ENCODE measurements at regions not wholly inside any gene's neighbourhood (a gene's known extent, or its start where the extent isn't known, plus 50 kb on each side); places are given as distances from the start of the nearest gene placed in this dataset.
"Not testable (repeated sequence)": the region's sequence is repeated elsewhere in the genome, so short reads cannot be mapped to it uniquely, and the experiment has no call there.

DNA sequence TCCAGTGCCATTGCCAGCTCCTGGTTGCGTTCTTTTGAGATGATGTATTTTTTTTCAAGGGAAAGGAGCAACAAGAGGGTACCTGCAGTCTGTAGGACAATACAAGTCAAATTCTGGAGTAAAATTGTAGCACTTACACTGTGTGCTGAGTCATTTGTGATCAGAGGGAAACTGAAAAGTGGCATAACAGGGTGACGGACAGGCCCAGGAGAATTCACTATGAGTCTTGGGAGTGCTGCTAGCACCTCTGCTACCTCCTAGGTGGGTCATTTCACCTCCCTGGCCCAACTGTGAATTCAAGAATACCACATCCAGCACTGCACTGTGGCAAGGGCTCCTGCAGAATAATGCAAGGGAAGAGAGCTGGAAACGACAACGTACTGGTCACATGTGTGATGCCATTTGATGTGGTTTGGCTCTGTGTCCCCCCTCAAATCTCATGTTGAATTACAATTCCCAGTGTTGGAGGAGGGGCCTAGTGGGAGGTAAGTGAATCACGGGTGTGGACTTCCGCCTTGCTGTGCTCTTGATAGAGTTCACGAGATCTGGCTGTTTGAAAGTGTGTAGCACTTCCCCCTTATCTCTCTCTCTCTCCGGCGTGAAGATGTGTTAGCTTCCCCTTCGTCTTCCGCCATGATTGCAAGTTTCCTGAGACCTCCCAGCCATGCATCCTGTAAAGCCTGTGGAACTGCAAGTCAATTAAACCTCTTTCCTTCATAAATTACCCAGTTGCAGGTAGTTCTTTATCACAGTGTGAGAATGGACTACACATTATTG lies 261.0 kb downstream of the BCL2L11 start:
- not testable (repeated sequence) for H3K9me3 ChIP-seq, H3K4me3 ChIP-seq, H3K4me1 ChIP-seq, H3K36me3 ChIP-seq, H3K27me3 ChIP-seq, H3K27ac ChIP-seq, ATAC-seq
- WGBS, 2 donors (ENCODE audit: low coverage in 1 of 2) = 100% methylated on average over 1 of the region's 11 CpGs

GRCh38 chr2:111382507-111382906 lies 261.8 kb downstream of the BCL2L11 start:
- H3K27me3 ChIP-seq, ATAC-seq, H3K4me1 ChIP-seq, H3K9me3 ChIP-seq, H3K36me3 ChIP-seq, H3K4me3 ChIP-seq, H3K27ac ChIP-seq: not testable (repeated sequence)
- 100% methylated on average over 2 of the region's 3 CpGs; no CpG with 5 or more reads in 1 of the 2 donors for WGBS, 2 donors (ENCODE audit: low coverage in 1 of 2)

DNA sequence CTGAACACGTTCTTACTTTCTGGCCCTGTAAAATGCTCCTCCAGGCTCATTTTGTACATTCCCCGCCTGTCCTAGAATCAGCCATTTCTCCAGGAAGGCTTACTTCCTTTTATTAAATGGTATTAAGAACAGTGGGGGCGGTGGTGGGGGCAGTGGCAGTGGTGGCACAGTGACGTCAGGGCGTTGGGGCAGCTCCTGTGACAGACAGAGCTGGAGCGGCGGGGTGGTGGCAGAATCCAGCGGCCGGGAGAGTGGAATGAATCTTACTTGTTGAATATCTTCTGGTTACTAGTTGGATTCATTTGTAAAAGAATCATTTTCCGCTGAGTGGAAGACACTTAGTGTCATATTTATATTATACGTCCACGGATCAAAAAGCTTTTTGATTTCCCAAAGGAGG lies 262.6 kb downstream of the BCL2L11 start:
- ATAC-seq, H3K4me3 ChIP-seq, H3K9me3 ChIP-seq, H3K27me3 ChIP-seq, H3K4me1 ChIP-seq, H3K27ac ChIP-seq, H3K36me3 ChIP-seq: not testable (repeated sequence)
- WGBS, 2 donors (ENCODE audit: low coverage in 1 of 2) = 81 to 96% methylated on average over 3 to 8 of the region's 12 CpGs

GRCh38 chr2:111385226-111385957 lies 264.7 kb downstream of the BCL2L11 start:
- 86 to 100% methylated on average over 3 to 5 of the region's 8 CpGs for WGBS, 2 donors (ENCODE audit: low coverage in 1 of 2)
- H3K27ac ChIP-seq, H3K36me3 ChIP-seq, H3K27me3 ChIP-seq, ATAC-seq, H3K9me3 ChIP-seq, H3K4me3 ChIP-seq, H3K4me1 ChIP-seq: not testable (repeated sequence)

GRCh38 chr2:111390605-111391004 lies 269.9 kb downstream of the BCL2L11 start:
- not testable (repeated sequence) for H3K36me3 ChIP-seq, H3K27me3 ChIP-seq, H3K27ac ChIP-seq, H3K9me3 ChIP-seq, H3K4me1 ChIP-seq, ATAC-seq, H3K4me3 ChIP-seq
- WGBS, 2 donors (ENCODE audit: low coverage in 1 of 2) = no CpG with 5 or more reads among the region's 2 CpGs

GRCh38 chr2:111395350-111396128 lies 274.8 kb downstream of the BCL2L11 start:
- not testable (repeated sequence) for H3K27ac ChIP-seq, H3K4me3 ChIP-seq, H3K9me3 ChIP-seq, H3K27me3 ChIP-seq, H3K4me1 ChIP-seq, H3K36me3 ChIP-seq, ATAC-seq
- WGBS, 2 donors (ENCODE audit: low coverage in 1 of 2) = 17 to 40% methylated on average over 1 of the region's 10 CpGs

DNA sequence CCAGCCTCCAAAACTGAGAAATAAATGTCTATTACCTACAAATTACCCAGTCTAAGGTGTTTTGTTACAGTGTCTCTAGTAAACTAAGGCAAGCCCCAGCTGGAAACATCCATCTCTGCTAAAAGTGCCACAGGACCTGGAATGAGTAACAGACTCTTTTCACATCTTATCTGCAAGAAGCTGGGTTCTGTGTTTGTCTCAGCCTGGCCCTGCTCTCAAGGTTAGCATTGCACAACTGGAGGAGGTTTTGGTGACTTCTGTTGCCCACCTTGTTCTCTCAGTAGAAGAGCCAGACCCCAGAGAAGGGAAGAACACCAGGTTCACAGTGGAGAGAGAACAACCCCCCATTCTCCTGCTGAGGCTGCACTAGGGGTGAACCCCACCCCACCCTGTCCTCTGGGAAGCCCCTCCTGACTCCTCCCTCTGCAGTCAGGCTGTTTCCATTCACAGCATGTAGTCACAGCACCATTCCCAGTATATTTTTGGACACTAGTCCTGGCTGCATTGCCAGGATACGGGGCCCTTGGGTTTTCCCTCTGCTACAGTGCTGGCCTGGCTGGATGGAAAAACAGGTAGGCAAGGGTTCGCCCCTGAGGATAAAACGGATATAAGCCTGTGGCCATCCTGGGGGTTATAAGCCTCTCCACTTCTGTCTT lies 280.0 kb downstream of the BCL2L11 start:
- H3K4me3 ChIP-seq, H3K4me1 ChIP-seq, H3K36me3 ChIP-seq, H3K27ac ChIP-seq, H3K27me3 ChIP-seq, ATAC-seq, H3K9me3 ChIP-seq: not testable (repeated sequence)
- WGBS, 2 donors (ENCODE audit: low coverage in 1 of 2) = 100% methylated on average over 1 of the region's 3 CpGs; no CpG with 5 or more reads in 1 of the 2 donors

DNA sequence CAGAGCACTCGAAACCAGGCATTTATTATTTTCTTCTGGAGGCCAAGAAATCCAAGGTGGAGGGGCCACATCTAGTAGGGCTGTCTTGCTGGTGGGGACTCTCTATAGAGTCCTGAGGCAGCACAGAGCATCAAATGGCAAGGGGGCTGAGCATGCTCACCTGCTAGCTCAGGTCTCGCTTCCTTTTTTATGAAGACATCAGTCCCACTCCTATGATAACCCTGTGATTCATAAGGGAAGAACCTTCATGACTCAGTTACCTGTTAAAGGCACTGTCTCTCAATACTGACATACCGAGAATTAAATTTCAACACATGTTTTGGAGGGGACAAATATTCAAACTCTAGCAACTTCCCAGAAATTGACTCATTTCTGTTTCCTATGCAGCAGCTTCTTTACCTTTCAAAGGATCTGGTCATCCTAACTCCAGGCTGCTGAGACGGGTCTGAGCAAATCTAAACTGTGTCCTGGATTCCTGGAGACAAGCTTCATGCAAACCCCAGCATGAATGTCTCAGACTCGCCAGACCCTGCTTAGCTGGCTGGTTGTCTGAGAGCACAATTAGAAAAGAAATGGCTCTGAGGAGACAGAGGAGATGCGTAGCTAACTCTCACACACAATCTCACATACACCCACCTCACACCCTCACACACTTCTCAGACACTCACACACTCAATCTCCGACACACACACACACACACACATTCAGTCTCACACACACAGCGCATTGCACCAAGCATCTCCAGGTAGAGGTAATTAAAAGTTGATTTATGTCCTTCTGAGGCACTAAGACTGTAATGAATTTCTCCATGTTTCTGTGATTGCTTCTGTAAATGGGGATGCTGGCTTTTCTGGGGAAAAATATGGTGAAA lies 280.8 kb downstream of the BCL2L11 start:
- not testable (repeated sequence) for H3K27me3 ChIP-seq, H3K27ac ChIP-seq, H3K36me3 ChIP-seq, H3K9me3 ChIP-seq, ATAC-seq, H3K4me1 ChIP-seq, H3K4me3 ChIP-seq
- no CpG with 5 or more reads among the region's 8 CpGs for WGBS, 2 donors (ENCODE audit: low coverage in 1 of 2)

DNA sequence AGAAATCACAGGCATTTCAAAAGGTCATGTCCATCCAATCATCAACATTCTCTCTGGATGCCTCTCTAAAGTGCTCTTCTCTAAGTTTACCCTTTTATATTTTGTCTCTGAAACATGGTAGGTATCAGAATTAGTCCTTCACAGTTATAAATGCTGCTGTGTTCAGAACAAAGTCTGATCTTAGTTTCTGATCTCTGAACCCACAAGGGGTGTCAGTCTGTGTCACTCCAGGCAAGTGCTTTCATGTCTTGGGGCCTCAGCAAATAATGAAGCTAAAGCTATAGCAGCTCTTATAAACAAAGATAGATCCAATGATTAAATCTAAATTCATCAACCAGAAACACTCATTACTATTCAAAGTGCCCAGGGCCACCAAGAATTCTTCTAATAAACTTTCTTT lies 281.7 kb downstream of the BCL2L11 start:
- not testable (repeated sequence) for H3K36me3 ChIP-seq, H3K9me3 ChIP-seq, H3K4me1 ChIP-seq, H3K4me3 ChIP-seq, ATAC-seq, H3K27ac ChIP-seq, H3K27me3 ChIP-seq

DNA sequence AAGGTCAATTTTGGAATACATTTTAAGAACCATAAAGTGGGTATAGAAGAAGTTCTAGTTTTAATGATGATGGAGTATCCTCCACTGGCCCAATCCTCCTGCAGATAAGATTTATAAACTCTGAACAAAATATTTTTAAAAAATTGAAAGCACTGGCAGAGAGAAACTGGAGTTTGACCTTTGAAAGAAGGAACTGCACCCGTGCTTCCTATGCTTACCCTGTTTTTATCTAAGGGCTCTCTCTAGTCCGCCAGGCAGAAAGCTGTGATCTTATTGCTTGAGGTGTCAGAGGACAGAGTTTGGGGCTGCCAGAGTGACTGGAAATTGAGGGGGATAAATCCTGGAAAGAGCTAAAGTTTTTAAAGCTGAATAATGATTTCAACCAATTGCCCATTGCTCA lies 282.6 kb downstream of the BCL2L11 start:
- H3K4me1 ChIP-seq, H3K27me3 ChIP-seq, H3K36me3 ChIP-seq, H3K27ac ChIP-seq, ATAC-seq, H3K9me3 ChIP-seq, H3K4me3 ChIP-seq: not testable (repeated sequence)
- 44 to 50% methylated on average over 1 of the region's 2 CpGs for WGBS, 2 donors (ENCODE audit: low coverage in 1 of 2)

DNA sequence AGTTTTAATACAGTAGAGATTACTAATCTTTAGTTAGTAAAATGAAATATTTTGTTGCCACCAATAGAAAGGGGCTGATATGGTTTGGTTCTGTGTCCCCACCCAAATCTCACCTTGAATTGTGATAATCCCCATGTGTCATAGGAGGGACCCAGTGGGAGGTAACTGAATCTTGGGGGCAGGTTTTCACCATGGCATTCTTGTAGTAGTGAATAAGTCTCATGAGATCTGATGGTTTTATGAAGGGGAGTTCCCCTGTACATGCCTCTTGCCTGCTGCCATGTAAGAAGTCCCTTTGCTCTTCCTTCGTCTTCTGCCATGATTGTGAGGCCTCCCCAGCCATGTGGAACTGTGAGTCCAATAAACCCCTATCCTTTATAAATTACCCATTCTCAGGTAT lies 285.9 kb downstream of the BCL2L11 start:
- H3K36me3 ChIP-seq, H3K4me1 ChIP-seq, H3K27me3 ChIP-seq, H3K27ac ChIP-seq, ATAC-seq, H3K4me3 ChIP-seq, H3K9me3 ChIP-seq: not testable (repeated sequence)
- WGBS, 2 donors (ENCODE audit: low coverage in 1 of 2) = no CpG with 5 or more reads among the region's 1 CpG

GRCh38 chr2:111407632-111408194 lies 287.0 kb downstream of the BCL2L11 start:
- H3K36me3 ChIP-seq, H3K4me3 ChIP-seq, H3K4me1 ChIP-seq, H3K27ac ChIP-seq, H3K9me3 ChIP-seq, ATAC-seq, H3K27me3 ChIP-seq: not testable (repeated sequence)
- no CpG with 5 or more reads among the region's 11 CpGs for WGBS, 2 donors (ENCODE audit: low coverage in 1 of 2)

Measured in gastroesophageal sphincter (tissue), 4 donors.